ENCODE measurements at regions not wholly inside any gene's neighbourhood (a gene's known extent, or its start where the extent isn't known, plus 50 kb on each side); places are given as distances from the start of the nearest gene placed in this dataset.

DNA sequence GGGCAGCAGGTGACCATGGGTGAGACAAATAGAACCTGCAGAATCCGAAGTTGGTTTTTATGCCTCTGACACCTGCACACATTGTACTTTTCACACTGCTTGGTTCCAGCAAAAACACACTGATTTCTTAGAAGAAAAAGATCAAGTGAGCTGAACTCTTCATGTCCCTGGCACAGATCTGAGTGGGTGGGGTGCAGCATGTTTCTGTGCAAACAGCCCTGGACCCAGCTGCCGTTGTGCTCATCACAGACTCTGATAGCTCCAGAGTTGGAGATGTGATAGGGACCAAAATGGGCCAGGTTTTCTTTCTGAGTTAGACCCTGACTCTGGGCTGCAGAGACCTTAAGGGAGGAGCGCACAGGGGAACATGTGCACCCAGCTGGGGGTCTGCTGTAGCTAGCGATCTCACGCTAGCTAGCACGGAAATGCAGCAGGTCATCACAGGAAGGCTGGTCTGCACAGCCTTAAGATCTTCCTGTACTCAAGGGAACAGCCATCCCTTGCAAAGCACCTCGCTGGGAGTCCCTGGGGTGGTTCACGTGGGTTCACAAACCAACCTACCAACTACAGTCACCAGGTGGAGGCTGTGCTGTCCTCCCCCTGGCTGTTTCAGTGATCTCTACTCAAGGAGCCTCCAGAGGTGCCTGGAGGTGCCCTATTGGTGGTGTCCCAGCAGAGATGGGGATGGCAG is 291.1 kb downstream of the PTPRU start:
- ChIA-PET CTCF (no interaction called here), SMC1A (ENCODE audit: uncharacterized antibody, unreplicated experiment) (no interaction called here), POLR2A (no interaction called here), RAD21 (ENCODE audit: unreplicated experiment) (no interaction called here)
- Histone ChIP-seq H3K27ac (ENCODE audit: control insufficient read depth, insufficient read depth) (no peak overlapping the region), H4K20me1 (ENCODE audit: control insufficient read depth, insufficient read depth) (no peaks in the 10 kb centered on the region), H3K4me3 (no peak overlapping the region), H3K9me3 (replicated peaks; ENCODE audit: control insufficient read depth, insufficient read depth, low read length) (no peaks in the 10 kb centered on the region; the same call in 2 of the 3 replicates), H2AFZ (ENCODE audit: control insufficient read depth, low read depth, low read length) (no peak overlapping the region), H3K79me2 (ENCODE audit: control insufficient read depth, insufficient read depth, low read length) (no peaks in the 10 kb centered on the region), H3K9ac (ENCODE audit: control insufficient read depth, insufficient read depth, low read length) (no peak overlapping the region), H3K36me3 (ENCODE audit: control insufficient read depth in 2 of 2, insufficient read depth in 2 of 2, low read length in 1 of 2) (no peaks in the 10 kb centered on the region), H3K4me2 (ENCODE audit: control insufficient read depth, insufficient read depth) (no peak overlapping the region), H3K27me3 (replicated peaks in 1 of 2; ENCODE audit: control insufficient read depth in 2 of 2, insufficient read depth in 2 of 2, low read length in 1 of 2) (no peaks in the 10 kb centered on the region), H3K4me1 (ENCODE audit: control insufficient read depth, insufficient read depth, low read length) (no peaks in the 10 kb centered on the region)
- ATAC-seq (no peak), DNase-seq (ENCODE audit: low read depth, low spot score) (no peak), FAIRE-seq (no peak)
- whole genome bisulfite sequencing (ENCODE audit: insufficient coverage, insufficient replicate concordance, low lambda C conversion rate, missing lambda C conversion rate) = 14% methylated on average over 8 of the region's 8 CpGs
- intact Hi-C loops (cut with micrococcal nuclease; ENCODE audit: unreplicated experiment) (no loop called here), in situ Hi-C loops (cut with MboI) (no loop called here)
- BruUV-seq (replicated peaks) = no TSS peak
- no peak for TF ChIP-seq CREM (IDR thresholded peaks at IDR 0.05; ENCODE audit: low read depth)
- TF ChIP-seq RAD21 (IDR thresholded peaks at IDR 0.05; ENCODE audit: insufficient read depth, low read depth, low read length) = no peak
- TF ChIP-seq IKZF2 (IDR thresholded peaks at IDR 0.05) = no peak
- TF ChIP-seq BRCA1 (IDR thresholded peaks at IDR 0.05; ENCODE audit: low read depth, low read length) = no peak
- no peak for TF ChIP-seq SPI1 (IDR thresholded peaks at IDR 0.05; ENCODE audit: borderline replicate concordance, insufficient read depth, low read depth, low read length)
- TF ChIP-seq KAT2A (conservative IDR thresholded peaks at IDR 0.05; ENCODE audit: control insufficient read depth, low read depth, low read length) = no peak
- TF ChIP-seq MXI1 (IDR thresholded peaks at IDR 0.05; ENCODE audit: low read depth, low read length) = no peak
- TF ChIP-seq FOS (IDR thresholded peaks at IDR 0.05; ENCODE audit: borderline replicate concordance, extremely low read depth, insufficient read length) = no peak
- no peak for TF ChIP-seq ZBTB11 (CRISPR knock-in tag; IDR thresholded peaks at IDR 0.05)
- no peak for TF ChIP-seq IRF5 (IDR thresholded peaks at IDR 0.05; ENCODE audit: borderline replicate concordance)
- TF ChIP-seq E2F8 (IDR thresholded peaks at IDR 0.05; ENCODE audit: low read depth, partially characterized antibody) = no peak
- TF ChIP-seq CEBPZ (IDR thresholded peaks at IDR 0.05; ENCODE audit: low read depth, low read length) = no peak
- no peak for TF ChIP-seq IRF4 (IDR thresholded peaks at IDR 0.05; ENCODE audit: low read depth, low read length)
